ENCODE measurements at regions not wholly inside any gene's neighbourhood (a gene's known extent, or its start where the extent isn't known, plus 50 kb on each side); places are given as distances from the start of the nearest gene placed in this dataset.

- H3K9me3 Mint-ChIP-seq: no peaks in the 10 kb centered on the region
- Histone ChIP-seq H3K9ac (ENCODE audit: extremely low read depth, insufficient read length, low read length) (no peak overlapping the region), H2BK12ac (ENCODE audit: insufficient read length, low read depth, low read length) (no peak overlapping the region), H4K20me1 (ENCODE audit: control insufficient read depth, insufficient read depth, insufficient read length) (no peaks in the 10 kb centered on the region), H3K23me2 (ENCODE audit: insufficient read length, low read depth, low read length, poor library complexity, severe bottlenecking) (no peaks in the 10 kb centered on the region), H2BK20ac (ENCODE audit: low read depth, low read length, poor library complexity, severe bottlenecking) (no peak overlapping the region), H2AFZ (ENCODE audit: low read length) (no peak overlapping the region), H2BK15ac (ENCODE audit: low read depth, low read length) (no peak overlapping the region), H3K27me3 (ENCODE audit: insufficient read depth, low read length) (no peaks in the 10 kb centered on the region), H3K23ac (ENCODE audit: insufficient read length, low read depth, low read length) (no peak overlapping the region), H2AK5ac (ENCODE audit: insufficient read length, low read length) (no peak overlapping the region), H4K8ac (replicated peaks; ENCODE audit: insufficient read length, low read depth, low read length) (no peak overlapping the region), H3K79me2 (ENCODE audit: insufficient read depth, low read length) (no peaks in the 10 kb centered on the region), H3K14ac (ENCODE audit: insufficient read depth, low read length) (no peak overlapping the region), H3K79me1 (ENCODE audit: insufficient read depth, low read depth, low read length, poor library complexity, severe bottlenecking) (no peaks in the 10 kb centered on the region), H2BK120ac (ENCODE audit: low read depth, low read length, poor library complexity, severe bottlenecking) (no peak overlapping the region), H4K5ac (ENCODE audit: insufficient read length, low read depth, low read length) (no peak overlapping the region), H3K4ac (ENCODE audit: low read depth, low read length) (no peak overlapping the region), H3K4me1 (ENCODE audit: insufficient read depth, low read length) (peaks cover 5% of the 10 kb centered on the region; the same call in 1 of the 2 replicates), H3T11ph (ENCODE audit: low read length) (no peak overlapping the region), H3K56ac (ENCODE audit: insufficient read length, low read depth, low read length) (no peak overlapping the region), H2BK5ac (ENCODE audit: insufficient read length, low read length) (no peak overlapping the region), H3K18ac (ENCODE audit: insufficient read length, low read depth, low read length) (no peak overlapping the region), H3K27ac (ENCODE audit: insufficient read length, low read depth, low read length) (no peak overlapping the region), H3K4me2 (ENCODE audit: insufficient read depth, insufficient read length, low read length) (no peak overlapping the region), H4K91ac (ENCODE audit: insufficient read length, low read depth, low read length) (no peak overlapping the region), H3K9me3 (ENCODE audit: control insufficient read depth, low read depth, low read length) (no peaks in the 10 kb centered on the region)
- WGBS (ENCODE audit: extremely low coverage, insufficient read length, low lambda C conversion rate): no CpG with 5 or more reads among the region's 7 CpGs
- H3K27ac Mint-ChIP-seq: no peak overlapping the region
- peak; percentile 74 for TF ChIP-seq CTCF (conservative IDR thresholded peaks at IDR 0.05)
- no peaks in the 10 kb centered on the region for H3K27me3 Mint-ChIP-seq (ENCODE audit: low read depth)
- H3K36me3 Mint-ChIP-seq (ENCODE audit: insufficient read depth in 1 of 3, low read depth in 3 of 3): no peaks in the 10 kb centered on the region
- 0 out of 4 replicates have a peak, but pooled peaks cover 2% of the 10 kb centered on the region in 2 experiments for H3K4me1 Mint-ChIP-seq
- no peak overlapping the region for H3K4me3 Mint-ChIP-seq
- DNase-seq: no peak
Observed at GRCh38 chr10:4767033-4767814, 58.8 kb upstream of the AKR1E2 start.
